ENCODE measurements at regions not wholly inside any gene's neighbourhood (a gene's known extent, or its start where the extent isn't known, plus 50 kb on each side); places are given as distances from the start of the nearest gene placed in this dataset.

DNA sequence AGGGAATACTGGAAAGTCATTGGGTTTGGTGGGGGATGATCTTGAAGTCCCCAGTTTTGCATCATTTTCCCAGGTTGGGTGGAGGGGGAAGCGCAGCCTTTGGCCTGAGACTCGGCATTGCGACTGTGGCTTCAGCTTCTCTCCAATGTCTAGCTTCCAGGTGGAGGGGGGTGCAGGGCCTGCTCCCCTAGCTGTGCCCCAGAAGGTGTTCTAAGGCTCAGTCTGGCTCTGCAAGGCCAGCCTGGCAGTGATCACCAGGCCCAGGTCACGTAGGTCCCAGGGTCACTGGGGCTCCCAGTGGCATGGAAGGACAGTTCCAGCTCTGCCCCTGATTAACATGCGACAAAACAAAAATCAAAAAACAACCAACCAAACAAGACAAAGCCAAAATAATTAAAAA, 56.9 kb upstream of the HAAO start:
- TF ChIP-seq, protein P1, sequence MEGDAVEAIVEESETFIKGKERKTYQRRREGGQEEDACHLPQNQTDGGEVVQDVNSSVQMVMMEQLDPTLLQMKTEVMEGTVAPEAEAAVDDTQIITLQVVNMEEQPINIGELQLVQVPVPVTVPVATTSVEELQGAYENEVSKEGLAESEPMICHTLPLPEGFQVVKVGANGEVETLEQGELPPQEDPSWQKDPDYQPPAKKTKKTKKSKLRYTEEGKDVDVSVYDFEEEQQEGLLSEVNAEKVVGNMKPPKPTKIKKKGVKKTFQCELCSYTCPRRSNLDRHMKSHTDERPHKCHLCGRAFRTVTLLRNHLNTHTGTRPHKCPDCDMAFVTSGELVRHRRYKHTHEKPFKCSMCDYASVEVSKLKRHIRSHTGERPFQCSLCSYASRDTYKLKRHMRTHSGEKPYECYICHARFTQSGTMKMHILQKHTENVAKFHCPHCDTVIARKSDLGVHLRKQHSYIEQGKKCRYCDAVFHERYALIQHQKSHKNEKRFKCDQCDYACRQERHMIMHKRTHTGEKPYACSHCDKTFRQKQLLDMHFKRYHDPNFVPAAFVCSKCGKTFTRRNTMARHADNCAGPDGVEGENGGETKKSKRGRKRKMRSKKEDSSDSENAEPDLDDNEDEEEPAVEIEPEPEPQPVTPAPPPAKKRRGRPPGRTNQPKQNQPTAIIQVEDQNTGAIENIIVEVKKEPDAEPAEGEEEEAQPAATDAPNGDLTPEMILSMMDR (optimal IDR thresholded peaks at IDR 0.05 in 1 of 3, IDR thresholded peaks at IDR 0.05 in 1 of 3, conservative IDR thresholded peaks at IDR 0.05 in 1 of 3; ENCODE audit: extremely low read depth in 1 of 3, insufficient read depth in 2 of 3, low read length in 3 of 3): no peak
- TF ChIP-seq EZH2 (IDR thresholded peaks at IDR 0.05; ENCODE audit: low read length): no peak
- Histone ChIP-seq H3K4me2 (ENCODE audit: control insufficient read depth, extremely low read depth, insufficient read depth, low read depth, low read length) (no peak overlapping the region), H2AFZ (ENCODE audit: control insufficient read depth, low read length) (no peak overlapping the region), H3K36me3 (ENCODE audit: control insufficient read depth in 2 of 2, extremely low read depth in 1 of 2, insufficient read depth in 2 of 2, low read length in 2 of 2) (no peaks in the 10 kb centered on the region), H3K27me3 (ENCODE audit: control insufficient read depth, extremely low read depth, insufficient read depth, low read length) (no peaks in the 10 kb centered on the region), H3K9ac (ENCODE audit: control insufficient read depth, extremely low read depth, insufficient read depth, low read length) (no peak overlapping the region), H3K27ac (ENCODE audit: control insufficient read depth, insufficient read depth, low read length) (no peak overlapping the region), H3K4me3 (ENCODE audit: control insufficient read depth in 2 of 3, extremely low read depth in 1 of 3, insufficient read depth in 2 of 3, low read depth in 1 of 3, low read length in 3 of 3) (no peak overlapping the region), H3K79me2 (ENCODE audit: control insufficient read depth, insufficient read depth, low read length) (no peaks in the 10 kb centered on the region), H3K9me1 (ENCODE audit: control insufficient read depth, extremely low read depth, insufficient read depth, low read length) (no peaks in the 10 kb centered on the region), H4K20me1 (ENCODE audit: control insufficient read depth, extremely low read depth, insufficient read depth, low read length) (peaks cover 2% of the 10 kb centered on the region), H3K4me1 (ENCODE audit: control insufficient read depth, extremely low read depth, insufficient read depth, low read length) (peaks cover 27% of the 10 kb centered on the region), H3K9me3 (ENCODE audit: control insufficient read depth, low read depth, low read length) (no peaks in the 10 kb centered on the region)
- DNase-seq (ENCODE audit: low read depth, low spot score) (no peak), FAIRE-seq (no peak)
- dilution Hi-C loops (cut with MboI; ENCODE audit: extremely low pct_ligation_motif_present, low sequenced_read_pairs): no loop called here

DNA sequence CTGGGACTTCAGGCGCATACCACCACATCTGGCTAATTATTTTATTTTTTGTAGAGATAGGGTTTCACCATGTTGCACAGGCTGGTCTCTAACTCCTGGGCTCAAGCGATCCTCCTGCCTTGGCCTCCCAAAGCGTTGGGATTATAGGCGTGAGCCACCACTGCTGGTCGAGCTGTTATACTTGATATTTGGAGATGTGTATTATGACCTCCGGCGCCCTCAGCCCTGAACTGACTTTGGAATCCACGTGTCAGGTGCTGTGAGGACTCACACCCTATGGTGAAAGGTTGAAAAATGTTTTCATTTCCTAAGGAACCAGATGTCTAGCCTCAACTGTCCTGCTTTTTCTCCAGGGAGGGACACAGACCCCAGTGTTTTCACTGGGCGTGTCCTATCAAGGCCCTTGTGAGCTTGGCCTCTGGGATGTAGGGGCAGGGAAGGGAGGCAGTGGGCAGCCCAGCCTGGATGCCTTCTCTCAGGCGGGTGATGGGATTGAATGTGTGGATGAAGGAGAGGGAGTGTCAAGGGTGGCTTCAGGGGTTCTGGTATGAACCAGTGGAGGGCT, 56.4 kb upstream of the HAAO start:
- dilution Hi-C loops (cut with MboI; ENCODE audit: extremely low pct_ligation_motif_present, low sequenced_read_pairs): no loop called here
- DNase-seq (ENCODE audit: low read depth, low spot score): no peak
- Histone ChIP-seq H3K4me2 (ENCODE audit: control insufficient read depth, extremely low read depth, insufficient read depth, low read depth, low read length) (no peak overlapping the region), H3K4me1 (ENCODE audit: control insufficient read depth, extremely low read depth, insufficient read depth, low read length) (peaks cover 22% of the 10 kb centered on the region), H3K9ac (ENCODE audit: control insufficient read depth, extremely low read depth, insufficient read depth, low read length) (no peak overlapping the region), H3K27me3 (ENCODE audit: control insufficient read depth, extremely low read depth, insufficient read depth, low read length) (no peaks in the 10 kb centered on the region), H3K36me3 (ENCODE audit: control insufficient read depth in 2 of 2, extremely low read depth in 1 of 2, insufficient read depth in 2 of 2, low read length in 2 of 2) (no peaks in the 10 kb centered on the region), H4K20me1 (ENCODE audit: control insufficient read depth, extremely low read depth, insufficient read depth, low read length) (peaks cover 2% of the 10 kb centered on the region), H3K79me2 (ENCODE audit: control insufficient read depth, insufficient read depth, low read length) (no peaks in the 10 kb centered on the region), H3K4me3 (ENCODE audit: control insufficient read depth in 2 of 3, extremely low read depth in 1 of 3, insufficient read depth in 2 of 3, low read depth in 1 of 3, low read length in 3 of 3) (no peak overlapping the region), H2AFZ (ENCODE audit: control insufficient read depth, low read length) (no peak overlapping the region), H3K9me3 (ENCODE audit: control insufficient read depth, low read depth, low read length) (no peaks in the 10 kb centered on the region), H3K27ac (ENCODE audit: control insufficient read depth, insufficient read depth, low read length) (no peak overlapping the region), H3K9me1 (ENCODE audit: control insufficient read depth, extremely low read depth, insufficient read depth, low read length) (no peaks in the 10 kb centered on the region)
- FAIRE-seq: no peak
- TF ChIP-seq EZH2 (IDR thresholded peaks at IDR 0.05; ENCODE audit: low read length): no peak
- TF ChIP-seq, protein P1 (optimal IDR thresholded peaks at IDR 0.05 in 1 of 3, IDR thresholded peaks at IDR 0.05 in 1 of 3, conservative IDR thresholded peaks at IDR 0.05 in 1 of 3; ENCODE audit: extremely low read depth in 1 of 3, insufficient read depth in 2 of 3, low read length in 3 of 3): no peak

All from keratinocyte (primary cell).